Suprapubic skin (tissue), 4 donors: ENCODE measurements at regions not wholly inside any gene's neighbourhood (a gene's known extent, or its start where the extent isn't known, plus 50 kb on each side); places are given as distances from the start of the nearest gene placed in this dataset.

Experiments used
- CTCF ChIP-seq, 2 donors: fragments of 200-600 bp in 1 of 2; fragments of 450-650 bp in 1 of 2; sonication (generic) in 1 of 2; IDR thresholded peaks; one replicate each; pipeline ENCODE4 v1.5.1; 2016 to 2019; ENCODE audit warnings: antibody characterized with exemption in 2 of 2, mild to moderate bottlenecking in 1 of 2, moderate library complexity in 1 of 2
- POLR2A ChIP-seq, 2 donors: fragments of 450-650 bp; IDR thresholded peaks; one replicate each; pipeline ENCODE4 v1.6.1; 2017; ENCODE audit warnings: antibody characterized with exemption in 2 of 2, mild to moderate bottlenecking in 2 of 2, moderate library complexity in 2 of 2
- POLR2AphosphoS5 ChIP-seq, 3 donors: sonication (generic); formaldehyde crosslinking; IDR thresholded peaks; one replicate each; pipeline ENCODE4 v1.6.1; 2017; ENCODE audit warnings: antibody characterized with exemption in 3 of 3

- TF ChIP-seq CTCF (IDR thresholded peaks at IDR 0.05) = no peak
- TF ChIP-seq POLR2A (IDR thresholded peaks at IDR 0.05) = no peak
- no peak for TF ChIP-seq POLR2AphosphoS5 (IDR thresholded peaks at IDR 0.05)
Measured at GRCh38 chrX:39164212-39164611, 363.0 kb downstream of the MID1IP1 start.
